H1 (cell line): ENCODE measurements at regions not wholly inside any gene's neighbourhood (a gene's known extent, or its start where the extent isn't known, plus 50 kb on each side); places are given as distances from the start of the nearest gene placed in this dataset.

ENCODE experiments used
- HDAC6 ChIP-seq: IDR thresholded peaks from one replicate; pipeline ENCODE4 v1.7.1; 2012; ENCODE audit warnings: low read depth, mild to moderate bottlenecking, inconsistent platforms, low read length, moderate library complexity
- MAFK ChIP-seq: IDR thresholded peaks from 2 replicates; pipeline ENCODE4 v1.6.1; 2012; ENCODE audit warnings: low read depth, mild to moderate bottlenecking, improper control_type of control experiment, low read length
- POLR2A ChIP-seq, 2 experiments: IDR thresholded peaks; 1 replicate in 1 of 2; 2 replicates in 1 of 2; pipeline ENCODE4 v1.6.1; 2011; ENCODE audit warnings: low read depth in 2 of 2, low read length in 2 of 2, mild to moderate bottlenecking in 2 of 2; ENCODE audit errors: control extremely low read depth in 1 of 2

GRCh38 chr5:135163964-135164363, 129.9 kb upstream of the PITX1 start (continued):
- TF ChIP-seq MAFK, result no peak
- TF ChIP-seq HDAC6, result no peak
- TF ChIP-seq POLR2A (IDR thresholded peaks at IDR 0.05; ENCODE audit: control extremely low read depth in 1 of 2, low read depth in 2 of 2, low read length in 2 of 2), result no peak
- TF ChIP-seq, all 59 proteins: peak for 0
